ENCODE measurements at regions not wholly inside any gene's neighbourhood (a gene's known extent, or its start where the extent isn't known, plus 50 kb on each side); places are given as distances from the start of the nearest gene placed in this dataset.

GRCh38 chr18:3329872-3330271, 67.9 kb downstream of the MYL12B start:
- TF ChIP-seq, protein P1, sequence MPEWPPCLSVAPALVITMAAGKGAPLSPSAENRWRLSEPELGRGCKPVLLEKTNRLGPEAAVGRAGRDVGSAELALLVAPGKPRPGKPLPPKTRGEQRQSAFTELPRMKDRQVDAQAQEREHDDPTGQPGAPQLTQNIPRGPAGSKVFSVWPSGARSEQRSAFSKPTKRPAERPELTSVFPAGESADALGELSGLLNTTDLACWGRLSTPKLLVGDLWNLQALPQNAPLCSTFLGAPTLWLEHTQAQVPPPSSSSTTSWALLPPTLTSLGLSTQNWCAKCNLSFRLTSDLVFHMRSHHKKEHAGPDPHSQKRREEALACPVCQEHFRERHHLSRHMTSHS (tag by site-specific recombination; IDR thresholded peaks at IDR 0.05), result no peak
- no peak for TF ChIP-seq ZSCAN23 (tag by site-specific recombination; IDR thresholded peaks at IDR 0.05)
- Histone ChIP-seq H3K4me3 (ENCODE audit: low read depth, low read length) (no peak overlapping the region), H3K9me3 (ENCODE audit: control insufficient read depth, insufficient read depth, low read depth, low read length) (no peaks in the 10 kb centered on the region), H3K27ac (ENCODE audit: extremely low read depth, low read depth, low read length) (no peak overlapping the region), H3K36me3 (ENCODE audit: control insufficient read depth in 2 of 2, insufficient read depth in 1 of 2, low read length in 2 of 2) (no peaks in the 10 kb centered on the region), H3K4me1 (ENCODE audit: control insufficient read depth, insufficient read depth, low read length) (no peaks in the 10 kb centered on the region)
- POLR2A ChIA-PET, result no interaction called here
- CTCF ChIA-PET, result interaction anchor here (0.5 to 3.6 kb wide), 4 partner anchors 21 to 267 kb away, joined by 3 to 16 read pairs (median 4); no protein-coding TSS in a partner anchor

DNA sequence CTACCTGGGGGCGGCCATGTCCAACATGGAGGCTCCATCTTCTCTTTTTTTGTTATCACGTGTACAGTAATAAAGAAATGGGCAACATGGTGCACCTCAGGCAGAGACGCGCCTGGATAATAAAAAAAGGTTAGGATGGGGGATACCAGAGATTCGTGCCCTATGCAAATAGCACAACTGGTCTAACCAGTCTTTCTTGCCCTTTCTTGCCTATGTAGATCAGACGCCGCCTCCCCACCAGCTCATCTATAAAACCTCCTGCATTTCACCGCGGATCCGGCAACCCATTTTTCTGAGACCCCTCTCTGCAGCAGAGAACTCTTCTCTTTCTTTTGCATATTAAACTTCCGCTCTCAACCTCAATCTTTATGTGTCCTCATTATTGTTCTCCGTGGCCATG, 68.7 kb downstream of the MYL12B start:
- H3K9me3 ChIP-seq (ENCODE audit: control insufficient read depth, insufficient read depth, low read depth, low read length), result no peaks in the 10 kb centered on the region
- H3K4me1 ChIP-seq (ENCODE audit: control insufficient read depth, insufficient read depth, low read length), result no peaks in the 10 kb centered on the region
- ChIA-PET POLR2A (interaction anchor here (0.6 kb wide), 1 partner anchor 272 kb away, joined by 6 read pairs; no protein-coding TSS in a partner anchor), CTCF (interaction anchor here (0.6 to 1.4 kb wide), 6 partner anchors 34 to 267 kb away, joined by 3 to 4 read pairs (median 3); no protein-coding TSS in a partner anchor)
- no peak overlapping the region for H3K27ac ChIP-seq (ENCODE audit: extremely low read depth, low read depth, low read length)
- TF ChIP-seq RBAK (tag by site-specific recombination; IDR thresholded peaks at IDR 0.05), result no peak
- TF ChIP-seq ZNF19 (tag by site-specific recombination; IDR thresholded peaks at IDR 0.05; ENCODE audit: low read depth), result no peak
- TF ChIP-seq ZNF157 (tag by site-specific recombination; IDR thresholded peaks at IDR 0.05), result no peak
- TF ChIP-seq YY2 (tag by site-specific recombination; IDR thresholded peaks at IDR 0.05), result no peak
- TF ChIP-seq ZBTB7A (tag by site-specific recombination; IDR thresholded peaks at IDR 0.05; ENCODE audit: low read depth), result no peak
- no peak for TF ChIP-seq ZNF785 (tag by site-specific recombination; IDR thresholded peaks at IDR 0.05)
- no peak for TF ChIP-seq ZNF629 (tag by site-specific recombination; IDR thresholded peaks at IDR 0.05)
- TF ChIP-seq OSR2 (tag by site-specific recombination; IDR thresholded peaks at IDR 0.05), result no peak
- TF ChIP-seq ZNF10 (tag by site-specific recombination; IDR thresholded peaks at IDR 0.05), result no peak
- no peak for TF ChIP-seq ZNF138 (tag by site-specific recombination; IDR thresholded peaks at IDR 0.05; ENCODE audit: borderline replicate concordance)
- TF ChIP-seq, protein P2, sequence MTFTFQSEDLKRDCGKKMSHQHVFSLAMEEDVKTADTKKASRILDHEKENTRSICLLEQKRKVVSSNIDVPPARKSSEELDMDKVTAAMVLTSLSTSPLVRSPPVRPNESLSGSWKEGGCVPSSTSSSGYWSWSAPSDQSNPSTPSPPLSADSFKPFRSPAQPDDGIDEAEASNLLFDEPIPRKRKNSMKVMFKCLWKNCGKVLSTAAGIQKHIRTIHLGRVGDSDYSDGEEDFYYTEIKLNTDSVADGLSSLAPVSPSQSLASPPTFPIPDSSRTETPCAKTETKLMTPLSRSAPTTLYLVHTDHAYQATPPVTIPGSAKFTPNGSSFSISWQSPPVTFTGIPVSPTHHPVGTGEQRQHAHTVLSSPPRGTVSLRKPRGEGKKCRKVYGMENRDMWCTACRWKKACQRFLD (tag by site-specific recombination; IDR thresholded peaks at IDR 0.05), result no peak
- H3K4me3 ChIP-seq (ENCODE audit: low read depth, low read length), result no peak overlapping the region
- H3K36me3 ChIP-seq (ENCODE audit: control insufficient read depth in 2 of 2, insufficient read depth in 1 of 2, low read length in 2 of 2), result no peaks in the 10 kb centered on the region

DNA sequence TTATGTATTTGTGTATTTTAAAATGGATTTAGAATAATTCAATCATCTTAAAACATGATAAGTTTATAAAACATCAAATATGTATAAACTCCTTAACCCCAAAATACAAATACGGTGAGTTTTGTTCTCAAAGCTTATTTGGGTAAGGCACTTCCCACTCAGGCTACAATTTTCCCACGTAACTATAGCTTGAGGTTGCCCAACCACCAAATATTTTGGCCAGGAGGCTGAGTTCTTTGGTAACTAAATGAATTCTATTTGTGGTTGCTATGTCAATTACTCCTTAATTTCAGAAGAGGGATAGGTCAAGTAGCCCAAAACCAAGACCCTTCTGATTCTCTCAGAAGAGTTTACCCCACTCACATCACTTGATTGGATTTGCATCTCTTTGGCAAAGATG, 70.4 kb downstream of the MYL12B start:
- no peaks in the 10 kb centered on the region for H3K4me1 ChIP-seq (ENCODE audit: control insufficient read depth, insufficient read depth, low read length)
- ChIA-PET POLR2A (no interaction called here), CTCF (interaction anchor here (1.3 kb wide), 1 partner anchor 10 kb away, joined by 6 read pairs; no protein-coding TSS in a partner anchor)
- no peak overlapping the region for H3K27ac ChIP-seq (ENCODE audit: extremely low read depth, low read depth, low read length)
- TF ChIP-seq SALL2 (tag by site-specific recombination; IDR thresholded peaks at IDR 0.05; ENCODE audit: borderline replicate concordance) (no peak), ZNF292 (tag by site-specific recombination; IDR thresholded peaks at IDR 0.05; ENCODE audit: borderline replicate concordance, low read depth) (no peak), GLI4 (tag by site-specific recombination; IDR thresholded peaks at IDR 0.05) (no peak), ZSCAN16 (tag by site-specific recombination; IDR thresholded peaks at IDR 0.05) (no peak)
- H3K36me3 ChIP-seq (ENCODE audit: control insufficient read depth in 2 of 2, insufficient read depth in 1 of 2, low read length in 2 of 2), result no peaks in the 10 kb centered on the region
- H3K4me3 ChIP-seq (ENCODE audit: low read depth, low read length), result no peak overlapping the region
- no peaks in the 10 kb centered on the region for H3K9me3 ChIP-seq (ENCODE audit: control insufficient read depth, insufficient read depth, low read depth, low read length)

GRCh38 chr18:3333056-3333720, 71.3 kb downstream of the MYL12B start:
- TF ChIP-seq ZSCAN4 (tag by site-specific recombination; IDR thresholded peaks at IDR 0.05) (no peak), ZNF211 (tag by site-specific recombination; IDR thresholded peaks at IDR 0.05; ENCODE audit: low read depth) (0 out of 2 replicates have a peak, but pooled peaks have one; percentile 27)
- POLR2A ChIA-PET, result no interaction called here
- Histone ChIP-seq H3K9me3 (ENCODE audit: control insufficient read depth, insufficient read depth, low read depth, low read length) (no peaks in the 10 kb centered on the region), H3K36me3 (ENCODE audit: control insufficient read depth in 2 of 2, insufficient read depth in 1 of 2, low read length in 2 of 2) (no peaks in the 10 kb centered on the region), H3K4me1 (ENCODE audit: control insufficient read depth, insufficient read depth, low read length) (no peaks in the 10 kb centered on the region), H3K4me3 (ENCODE audit: low read depth, low read length) (no peak overlapping the region), H3K27ac (ENCODE audit: extremely low read depth, low read depth, low read length) (no peak overlapping the region)
- CTCF ChIA-PET, result interaction anchor here (1.3 kb wide), 1 partner anchor 10 kb away, joined by 6 read pairs; no protein-coding TSS in a partner anchor
